Heart left ventricle (tissue), 16 donors: ENCODE measurements at regions not wholly inside any gene's neighbourhood (a gene's known extent, or its start where the extent isn't known, plus 50 kb on each side); places are given as distances from the start of the nearest gene placed in this dataset.

ENCODE experiments used
- ATAC-seq, 4 donors: fragments of 200-7000 bp; cut with Tn5 transposase; one replicate each; pipeline ENCODE4 v1.9.1; 2020 to 2022; ENCODE audit warnings: moderate library complexity in 4 of 4, mild to moderate bottlenecking in 3 of 4, moderate number of reproducible peaks in 1 of 4
- DNase-seq, 5 donors: peaks; one replicate each; pipeline ENCODE4 v3.0.0-alpha.2; 2020
- H3K27ac ChIP-seq, 12 donors: fragments of 200-600 bp; sonication (generic) in 4 of 12; one replicate each; pipeline versions ENCODE4 v1.5.0 to v1.8.0; 2016 to 2022; ENCODE audit warnings: mild to moderate bottlenecking in 2 of 12
- H3K27me3 ChIP-seq, 9 donors: fragments of 200-600 bp; sonication (generic) in 2 of 9; one replicate each; pipeline versions ENCODE4 v1.5.1 to v1.8.0; 2016 to 2022; ENCODE audit warnings: mild to moderate bottlenecking in 3 of 9
- H3K36me3 ChIP-seq, 9 donors: fragments of 200-600 bp; sonication (generic) in 2 of 9; one replicate each; pipeline versions ENCODE4 v1.5.0 to v1.8.0; 2018 to 2022; ENCODE audit warnings: mild to moderate bottlenecking in 2 of 9
- H3K4me1 ChIP-seq, 12 donors: fragments of 200-600 bp; sonication (generic) in 4 of 12; one replicate each; pipeline versions ENCODE4 v1.5.0 to v1.8.0; 2016 to 2022; ENCODE audit warnings: mild to moderate bottlenecking in 3 of 12
- H3K4me3 ChIP-seq, 12 donors: fragments of 200-600 bp; sonication (generic) in 4 of 12; one replicate each; pipeline versions ENCODE4 v1.5.0 to v1.8.0; 2017 to 2022; ENCODE audit warnings: mild to moderate bottlenecking in 9 of 12, moderate library complexity in 4 of 12
- H3K9me3 ChIP-seq, 12 donors: fragments of 200-600 bp; sonication (generic) in 4 of 12; one replicate each; pipeline versions ENCODE4 v1.5.0 to v1.8.0; 2016 to 2022; ENCODE audit warnings: mild to moderate bottlenecking in 1 of 12
- POLR2A ChIP-seq, 2 donors: fragments of 450-650 bp; IDR thresholded peaks; one replicate each; pipeline ENCODE4 v1.6.1; 2017; ENCODE audit warnings: antibody characterized with exemption in 2 of 2, mild to moderate bottlenecking in 2 of 2, moderate library complexity in 2 of 2
- WGBS, 4 donors: extraction: QIAGEN DNeasy Blood & Tissue Kit in 2 of 4; methylation state at CpG; one replicate each; pipeline versions ENCODE4 v1.1.5 to v1.1.7; 2013 to 2018; 5-methylcytosine and 5-hydroxymethylcytosine counted together
- intact Hi-C, 10 donors: fragments of 100-400 bp; cut with DNase I; formaldehyde crosslinking; loops; one replicate each; pipeline versions ENCODE4 v1.11.1 to v1.14.2; 2022
- TF ChIP-seq, protein P1 (sequence below), 12 donors: fragments of 200-600 bp; sonication (generic) in 4 of 12; IDR thresholded peaks; one replicate each; pipeline versions ENCODE4 v1.5.0 to v1.8.0; 2018 to 2022; ENCODE audit warnings: antibody characterized with exemption in 12 of 12, mild to moderate bottlenecking in 5 of 12
- donor health status: ischemic (EF 13 %, LVEDD 7.1; RV severe dilation, severe dysfunction).
- donor health status: healthy with polysubstance abuse.
- donor health status: DM: no; HTN: yes; CAD: no.
- donor health status: DM: no; HTN: no; CAD: no.
- donor health status: ischemic (EF 25% LVEDD 6.9; RV normal size, moderate dysfunction).
- donor health status: ischemic (EF 25% LVEDD 5.7; RV mildly dilated, moderate dysfunction).
- donor health status: healthy.
- donor health status: DM: yes; HTN: yes; CAD: no.
- donor health status: ischemic (EF 35%, LVEDD 5.7; RV mildly dilated, moderate dysfunction).
- donor health status: nonischemic (EF 11% LVEDD 7.7; RV severe dilation, severe dysfunction).
- donor health status: DM: yes; HTN: yes; CAD: no.
- donor health status: PGD.
- donor health status: ischemic (EF 29% LVEDD 5.4; RV normal size, mild dysfunction).
- donor health status: nonischemic (EF 23%, LVEDD 6.1; RV moderate dilation, normal function).

DNA sequence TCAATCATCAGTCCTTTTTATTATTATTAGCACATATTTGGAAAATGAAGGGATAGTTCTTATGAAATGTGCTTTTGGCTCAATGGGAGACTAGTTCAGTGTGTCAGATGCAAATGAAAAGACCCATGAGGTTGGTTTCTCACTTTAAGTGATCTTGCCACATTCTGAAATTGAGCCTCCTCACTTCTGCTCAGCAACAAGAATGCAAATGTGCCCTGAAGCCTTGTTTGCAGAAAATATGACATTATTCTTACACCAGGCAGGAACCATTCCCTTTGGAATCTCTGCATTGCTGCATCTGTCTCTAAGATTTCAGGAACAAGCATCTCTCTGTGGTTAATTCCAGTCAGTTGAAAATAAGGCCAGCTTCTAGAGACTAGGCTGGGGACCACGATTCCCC, 186.1 kb upstream of the PLPP4 start:
- Histone ChIP-seq H3K27me3 (peaks cover 0 to 7% (median 0%) of the 10 kb centered on the region in 9 donors), H3K4me3 (no peak overlapping the region), H3K36me3 (no peaks in the 10 kb centered on the region), H3K9me3 (peaks cover 0 to 18% (median 0%) of the 10 kb centered on the region in 12 donors), H3K27ac (no peak overlapping the region), H3K4me1 (no peaks in the 10 kb centered on the region)
- ATAC-seq: no peak
- no peak for DNase-seq
- 43 to 51% (median 48%) methylated on average over 1 of the region's 1 CpG for WGBS, 4 donors
- intact Hi-C loops: no loop called here
- TF ChIP-seq, protein P1, sequence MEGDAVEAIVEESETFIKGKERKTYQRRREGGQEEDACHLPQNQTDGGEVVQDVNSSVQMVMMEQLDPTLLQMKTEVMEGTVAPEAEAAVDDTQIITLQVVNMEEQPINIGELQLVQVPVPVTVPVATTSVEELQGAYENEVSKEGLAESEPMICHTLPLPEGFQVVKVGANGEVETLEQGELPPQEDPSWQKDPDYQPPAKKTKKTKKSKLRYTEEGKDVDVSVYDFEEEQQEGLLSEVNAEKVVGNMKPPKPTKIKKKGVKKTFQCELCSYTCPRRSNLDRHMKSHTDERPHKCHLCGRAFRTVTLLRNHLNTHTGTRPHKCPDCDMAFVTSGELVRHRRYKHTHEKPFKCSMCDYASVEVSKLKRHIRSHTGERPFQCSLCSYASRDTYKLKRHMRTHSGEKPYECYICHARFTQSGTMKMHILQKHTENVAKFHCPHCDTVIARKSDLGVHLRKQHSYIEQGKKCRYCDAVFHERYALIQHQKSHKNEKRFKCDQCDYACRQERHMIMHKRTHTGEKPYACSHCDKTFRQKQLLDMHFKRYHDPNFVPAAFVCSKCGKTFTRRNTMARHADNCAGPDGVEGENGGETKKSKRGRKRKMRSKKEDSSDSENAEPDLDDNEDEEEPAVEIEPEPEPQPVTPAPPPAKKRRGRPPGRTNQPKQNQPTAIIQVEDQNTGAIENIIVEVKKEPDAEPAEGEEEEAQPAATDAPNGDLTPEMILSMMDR (IDR thresholded peaks at IDR 0.05): no peak
- no peak for TF ChIP-seq POLR2A (IDR thresholded peaks at IDR 0.05)

DNA sequence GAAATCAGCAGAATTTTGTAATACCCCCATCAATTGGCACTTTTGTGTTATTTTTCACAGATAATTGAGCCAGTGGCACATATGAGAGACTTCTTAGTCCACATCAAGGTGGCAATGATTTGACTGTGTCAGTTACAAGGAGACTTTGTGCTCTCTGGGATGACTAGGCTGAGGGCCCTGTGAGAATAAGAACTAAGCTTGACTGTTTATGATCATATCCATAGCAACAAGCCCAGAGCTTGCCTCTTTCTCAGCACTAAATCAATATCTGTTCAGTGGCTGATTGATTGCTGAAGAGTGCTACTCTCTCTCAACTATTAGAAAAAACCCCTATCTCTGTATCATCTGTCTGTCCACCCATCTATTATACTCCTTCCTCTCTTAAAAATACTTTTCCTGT, 185.3 kb upstream of the PLPP4 start:
- DNase-seq (no peak), ATAC-seq (no peak)
- intact Hi-C loops: no loop called here
- Histone ChIP-seq H3K27ac (no peak overlapping the region), H3K4me1 (no peaks in the 10 kb centered on the region), H3K36me3 (no peaks in the 10 kb centered on the region), H3K4me3 (no peak overlapping the region), H3K27me3 (peaks cover 0 to 7% (median 0%) of the 10 kb centered on the region in 9 donors), H3K9me3 (peaks cover 0 to 18% (median 0%) of the 10 kb centered on the region in 12 donors)
- TF ChIP-seq, protein P1 (IDR thresholded peaks at IDR 0.05): no peak
- TF ChIP-seq POLR2A (IDR thresholded peaks at IDR 0.05): no peak

DNA sequence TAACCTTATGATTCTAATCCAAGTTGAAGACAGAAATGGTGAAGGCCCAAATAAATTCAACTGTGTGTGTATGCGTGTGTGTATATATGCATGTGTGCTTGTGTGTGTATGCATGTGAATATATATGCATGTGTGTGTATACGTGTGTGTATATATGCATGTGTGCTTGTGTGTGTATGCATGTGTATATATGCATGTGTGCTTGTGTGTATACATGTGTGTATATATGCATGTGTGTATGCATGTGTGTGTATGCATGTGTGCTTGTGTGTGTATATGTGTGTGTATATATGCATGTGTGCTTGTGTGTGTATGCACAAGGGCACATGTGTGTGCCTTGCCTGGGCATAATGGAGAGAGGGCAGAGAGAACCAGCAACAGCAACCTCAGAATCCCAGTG, 184.7 kb upstream of the PLPP4 start:
- Histone ChIP-seq H3K4me3 (no peak overlapping the region), H3K36me3 (no peaks in the 10 kb centered on the region), H3K27ac (no peak overlapping the region), H3K27me3 (peaks cover 0 to 7% (median 0%) of the 10 kb centered on the region in 9 donors), H3K9me3 (peaks cover 0 to 18% (median 0%) of the 10 kb centered on the region in 12 donors), H3K4me1 (no peaks in the 10 kb centered on the region)
- ATAC-seq: no peak
- TF ChIP-seq POLR2A (IDR thresholded peaks at IDR 0.05): no peak
- TF ChIP-seq, protein P1 (IDR thresholded peaks at IDR 0.05): no peak
- intact Hi-C loops: no loop called here
- DNase-seq: no peak
- WGBS, 4 donors: 93 to 97% (median 95%) methylated on average over 2 of the region's 2 CpGs

DNA sequence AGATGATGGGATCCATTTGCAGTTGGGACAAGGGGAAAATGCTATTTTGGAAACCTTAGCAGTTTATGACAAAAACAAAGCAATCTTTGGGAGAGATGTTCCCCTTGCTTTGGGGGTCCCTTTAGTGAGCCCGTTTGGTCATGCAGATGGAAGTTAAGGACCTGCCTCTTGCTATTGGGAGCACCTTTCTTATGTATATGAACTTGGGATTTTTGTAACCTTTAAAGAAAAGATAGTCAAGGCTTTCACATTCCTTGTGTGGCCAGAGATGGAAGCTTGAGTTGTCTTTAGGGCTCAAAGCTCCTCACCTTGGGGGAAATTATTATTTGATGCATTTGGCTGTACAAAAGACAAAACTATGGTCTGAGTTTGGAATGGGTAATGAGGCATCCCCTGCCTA, 179.0 kb upstream of the PLPP4 start:
- no peak for TF ChIP-seq POLR2A (IDR thresholded peaks at IDR 0.05)
- TF ChIP-seq, protein P1 (IDR thresholded peaks at IDR 0.05): no peak
- Histone ChIP-seq H3K4me3 (no peak overlapping the region), H3K4me1 (no peaks in the 10 kb centered on the region), H3K36me3 (no peaks in the 10 kb centered on the region), H3K27me3 (peaks cover 0 to 7% (median 0%) of the 10 kb centered on the region in 9 donors), H3K9me3 (peaks cover 0 to 5% (median 0%) of the 10 kb centered on the region in 12 donors), H3K27ac (no peak overlapping the region)
- ATAC-seq (no peak), DNase-seq (no peak)
- intact Hi-C loops: no loop called here
- 13 to 34% (median 21%) methylated on average over 1 of the region's 1 CpG for WGBS, 4 donors
